Forelimb muscle (tissue), 1 donor: ENCODE measurements at regions not wholly inside any gene's neighbourhood (a gene's known extent, or its start where the extent isn't known, plus 50 kb on each side); places are given as distances from the start of the nearest gene placed in this dataset.
"Not testable (repeated sequence)": the region's sequence is repeated elsewhere in the genome, so short reads cannot be mapped to it uniquely, and the experiment has no call there.

Experiments used
- DNase-seq: peaks from one replicate; pipeline ENCODE4 v3.0.0-alpha.2; 2013; ENCODE audit warnings: low read depth

DNA sequence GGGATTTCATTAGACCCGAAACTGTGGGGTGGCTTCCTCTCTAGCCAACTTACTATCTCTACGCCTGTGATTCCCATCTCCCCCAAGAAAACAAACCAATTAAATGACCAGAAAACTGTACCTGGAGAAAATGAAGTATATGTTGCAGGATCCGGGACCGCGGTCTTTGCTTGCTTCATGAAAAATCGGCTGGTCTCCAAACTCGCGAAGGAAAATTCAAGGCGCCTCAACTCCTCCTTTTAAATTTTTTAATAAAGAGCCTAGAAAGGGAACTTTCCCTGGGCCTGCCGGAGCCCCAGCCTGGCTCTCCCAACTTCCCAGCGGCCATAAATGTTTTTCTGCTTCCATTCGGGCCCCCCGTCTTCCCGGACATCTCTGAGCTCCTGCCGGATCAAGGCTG lies 110.8 kb upstream of the FOXD4L5 start:
- not testable (repeated sequence) for DNase-seq

- DNase-seq = not testable (repeated sequence)
These were observed 110.1 kb upstream of the FOXD4L5 start for GRCh38 chr9:65395121-65395520.

DNA sequence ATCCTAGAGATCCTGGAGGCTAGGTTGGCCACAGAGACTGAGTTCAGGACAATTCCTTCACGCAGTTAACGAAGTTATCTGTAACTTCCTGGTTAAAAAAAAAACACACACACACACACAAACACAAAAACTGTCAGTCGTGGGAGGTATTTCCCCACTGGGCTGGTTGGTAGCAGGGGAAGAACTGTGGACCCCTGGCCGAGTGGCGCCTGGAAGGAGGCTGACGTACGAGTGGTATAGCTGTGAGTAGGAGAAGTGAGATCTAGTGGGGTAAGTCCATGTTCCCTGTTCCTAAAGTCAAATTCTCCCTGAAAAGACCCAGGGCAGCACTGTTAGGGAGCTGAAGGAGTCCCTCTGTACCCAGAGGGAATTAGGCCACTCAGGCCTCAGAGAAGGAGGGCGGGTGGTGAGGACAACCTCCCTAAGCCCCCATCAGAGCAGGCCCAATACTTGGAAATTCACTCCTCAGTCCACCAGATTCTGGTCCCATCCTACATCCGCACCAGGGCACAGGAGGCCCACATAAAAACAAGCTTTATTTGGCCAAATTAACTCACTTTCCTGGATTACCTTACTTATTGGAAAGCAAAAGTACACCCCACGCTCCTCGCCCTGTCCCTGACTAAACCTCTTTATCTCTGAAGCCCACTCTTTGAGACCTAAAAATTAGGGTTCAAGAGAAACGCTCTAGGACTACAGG lies 108.3 kb upstream of the FOXD4L5 start:
- DNase-seq = not testable (repeated sequence)

GRCh38 chr9:65392611-65393010 lies 107.6 kb upstream of the FOXD4L5 start:
- DNase-seq = not testable (repeated sequence)

GRCh38 chr9:65389710-65390109 lies 104.7 kb upstream of the FOXD4L5 start:
- not testable (repeated sequence) for DNase-seq

DNA sequence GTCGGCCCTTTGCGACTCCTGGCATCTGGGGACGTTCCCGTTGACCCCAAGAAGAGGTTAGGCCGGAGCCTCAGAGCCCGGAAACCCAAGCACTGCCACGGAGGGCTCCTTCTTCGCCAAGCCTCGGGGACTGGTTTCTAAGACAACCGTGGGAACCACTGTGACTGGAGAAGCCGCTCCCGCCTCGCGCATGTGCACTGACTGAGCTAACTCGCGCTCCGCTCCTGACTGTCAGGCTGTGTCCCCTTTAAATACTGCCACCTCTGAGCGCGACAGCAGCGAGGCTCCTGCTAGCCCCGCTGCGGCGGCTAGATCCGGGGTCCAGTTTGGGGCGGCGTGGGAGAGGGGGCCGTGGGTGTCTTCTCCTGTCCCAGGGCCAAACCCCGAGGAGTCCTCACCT lies 104.2 kb upstream of the FOXD4L5 start:
- DNase-seq = not testable (repeated sequence)

DNA sequence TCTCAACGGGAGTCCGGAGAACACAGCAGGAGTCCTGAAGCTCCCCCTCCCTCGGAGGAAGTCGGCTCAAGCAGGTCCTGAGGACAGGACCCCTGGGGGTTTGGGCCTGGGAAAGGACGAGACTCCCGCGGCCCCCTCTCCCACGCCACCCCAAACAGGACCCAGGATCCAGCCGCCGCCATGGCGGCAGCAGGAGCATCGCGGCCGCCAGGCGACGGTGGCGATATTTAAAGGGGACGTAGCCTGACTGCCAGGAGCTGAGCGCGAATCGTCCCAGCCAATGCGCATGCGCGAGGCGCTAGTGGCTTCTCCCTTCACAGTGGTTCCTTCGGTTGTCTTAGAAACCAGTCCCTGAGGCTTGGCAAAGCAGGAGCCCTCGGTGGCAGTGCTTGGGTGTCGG lies 101.7 kb upstream of the FOXD4L5 start:
- peak; percentile 25 for DNase-seq

DNA sequence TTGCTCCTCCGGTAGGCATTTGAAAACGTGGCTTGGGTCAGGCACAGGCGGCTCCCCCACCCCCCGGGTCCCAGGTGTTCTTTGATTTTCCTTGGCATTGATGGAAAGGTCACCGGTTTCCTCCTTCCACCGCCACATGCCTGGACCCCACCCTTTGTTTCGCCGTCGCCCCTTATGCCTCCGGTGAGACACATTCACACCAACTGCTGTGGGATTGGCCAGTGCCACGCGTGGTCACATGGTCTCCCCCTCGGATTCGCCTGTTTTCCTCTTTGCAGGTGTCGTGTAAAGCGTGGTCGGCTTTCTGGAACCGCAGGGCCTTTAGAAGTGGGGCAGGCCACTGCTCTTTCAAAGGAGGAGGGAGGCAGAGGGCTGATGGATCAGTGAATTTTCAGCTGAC lies 101.2 kb upstream of the FOXD4L5 start:
- DNase-seq = not testable (repeated sequence)

- not testable (repeated sequence) for DNase-seq
These were observed 100.6 kb upstream of the FOXD4L5 start for GRCh38 chr9:65385655-65386024.

DNA sequence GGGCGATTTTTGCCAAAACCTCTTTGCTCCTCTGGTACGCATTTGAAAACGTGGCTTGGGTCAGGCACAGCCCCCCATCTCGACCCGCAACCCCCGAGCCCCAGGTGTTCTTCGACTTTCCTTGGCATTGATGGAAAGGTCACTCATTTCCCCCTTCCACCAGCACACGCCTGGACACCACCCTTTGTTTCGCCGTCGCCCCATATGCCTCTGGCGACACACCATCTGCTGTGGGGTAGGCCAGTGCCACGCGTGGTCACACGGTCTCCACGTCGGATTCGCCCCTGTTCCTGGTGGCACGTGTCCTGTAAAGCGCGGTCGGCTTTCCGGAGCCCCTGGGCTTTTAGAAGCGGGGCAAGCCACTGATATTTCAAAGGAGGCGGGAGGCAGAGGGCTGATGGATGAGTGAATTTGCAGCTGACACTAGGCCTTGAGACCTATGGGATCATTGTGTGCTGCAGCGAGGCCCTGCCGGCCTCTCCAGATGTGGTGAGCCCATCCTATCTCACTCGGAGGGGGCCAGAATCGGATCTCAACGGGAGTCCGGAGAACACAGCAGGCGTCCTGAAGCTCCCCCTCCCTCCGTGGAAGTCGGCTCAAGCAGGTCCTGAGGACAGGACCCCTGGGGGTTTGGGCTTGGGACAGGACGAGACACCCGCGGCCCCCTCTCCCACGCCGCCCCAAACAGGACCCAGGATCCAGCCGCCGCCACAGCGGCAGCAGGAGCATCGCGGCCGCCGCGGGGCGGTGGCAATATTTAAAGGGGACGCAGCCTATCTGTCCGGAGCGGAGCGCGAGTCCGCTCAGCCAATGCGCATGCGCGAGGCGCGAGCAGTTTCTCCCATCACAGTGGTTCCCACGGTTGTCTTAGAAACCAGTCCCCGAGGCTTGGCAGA lies 100.0 kb upstream of the FOXD4L5 start:
- not testable (repeated sequence) for DNase-seq

DNA sequence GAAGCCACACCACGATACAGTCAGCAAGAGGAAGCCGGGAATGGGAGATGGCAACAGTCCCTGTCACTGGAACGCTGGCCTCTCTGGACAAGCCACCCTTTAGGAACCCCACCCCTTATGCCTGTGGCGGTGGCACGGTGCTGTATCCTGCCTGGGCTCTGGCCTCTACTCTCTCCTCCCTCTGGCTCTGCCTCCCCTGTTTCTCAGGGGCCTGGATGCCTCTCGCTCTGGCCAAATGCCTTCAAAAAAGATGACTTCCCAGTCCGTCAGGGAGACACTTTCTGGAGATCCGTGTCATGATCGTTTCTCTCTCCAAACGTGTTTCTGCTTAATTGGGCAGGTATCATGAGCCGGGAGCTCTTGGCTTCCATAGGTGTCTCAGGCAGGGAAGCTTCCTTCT lies 99.1 kb upstream of the FOXD4L5 start:
- not testable (repeated sequence) for DNase-seq

- not testable (repeated sequence) for DNase-seq
These were observed 98.6 kb upstream of the FOXD4L5 start for GRCh38 chr9:65383646-65384045.

DNA sequence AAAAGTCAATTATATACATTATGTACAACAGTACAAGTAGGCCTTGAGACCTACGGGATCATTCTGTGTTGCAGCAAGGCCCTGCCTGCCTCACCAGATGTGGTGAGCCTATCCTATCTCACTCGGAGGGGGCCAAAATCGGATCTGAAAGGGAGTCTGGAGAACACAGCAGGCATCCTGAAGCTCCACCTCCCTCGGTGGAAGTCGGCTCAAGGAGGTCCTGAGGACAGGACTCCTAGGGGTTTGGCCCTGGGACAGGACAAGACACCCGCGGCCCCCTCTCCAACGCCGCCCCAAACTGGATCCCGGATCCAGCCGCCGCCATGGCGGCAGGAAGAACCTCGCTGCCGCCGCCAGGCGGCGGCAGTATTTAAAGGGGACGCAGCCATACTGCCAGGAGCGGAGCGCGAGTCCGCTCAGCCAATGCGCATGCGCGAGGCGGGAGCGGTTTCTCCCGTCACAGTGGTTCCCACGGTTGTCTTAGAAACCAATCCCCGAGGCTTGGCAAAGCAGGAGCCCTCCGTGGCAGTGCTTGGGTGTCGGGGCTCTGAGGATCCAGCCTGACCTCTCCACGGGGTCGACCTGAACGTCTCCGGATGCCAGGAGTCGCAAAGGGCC lies 97.8 kb upstream of the FOXD4L5 start:
- DNase-seq = not testable (repeated sequence)
